ENCODE measurements at regions not wholly inside any gene's neighbourhood (a gene's known extent, or its start where the extent isn't known, plus 50 kb on each side); places are given as distances from the start of the nearest gene placed in this dataset.

DNA sequence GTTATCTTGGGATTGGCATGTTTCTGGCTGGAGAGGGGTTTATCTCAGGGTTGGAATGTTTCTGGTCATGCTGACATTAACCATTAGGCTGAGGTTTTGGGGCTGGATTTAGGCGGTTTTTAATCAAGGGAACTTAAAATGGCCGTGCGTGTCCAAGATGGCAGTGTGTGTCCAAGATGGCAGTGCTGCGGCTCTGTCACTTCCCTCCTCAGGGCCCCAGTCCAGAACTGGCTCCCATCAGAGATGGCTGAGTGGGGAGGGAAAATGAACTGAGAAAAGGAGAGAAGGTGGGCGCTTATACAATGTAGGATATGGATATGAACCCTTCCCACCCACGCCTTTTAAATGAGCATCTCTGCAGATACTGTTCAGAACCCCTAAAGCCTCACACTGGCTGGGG lies 175.5 kb upstream of the MYT1L start:
- BruUV-seq (replicated peaks) = no TSS peak

DNA sequence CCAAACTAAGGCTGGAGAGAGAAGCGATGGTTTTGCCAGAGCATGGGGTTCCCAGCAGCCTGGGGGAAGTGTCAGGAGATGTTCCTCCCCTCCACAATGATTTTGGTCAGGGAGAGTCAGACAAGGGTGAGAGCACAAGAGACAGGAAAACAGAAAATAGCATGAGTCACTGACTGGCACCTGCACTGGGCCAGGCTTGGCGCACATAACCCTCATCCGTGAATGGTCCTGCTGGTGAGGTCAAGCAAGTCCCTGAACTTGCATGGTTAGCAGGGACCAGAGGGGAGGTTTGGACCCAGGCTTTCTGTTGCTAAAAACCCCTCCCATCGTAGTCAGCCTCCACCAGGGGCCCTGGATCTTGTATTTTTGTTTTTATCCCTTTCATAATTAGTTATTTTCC lies 174.5 kb upstream of the MYT1L start:
- no TSS peak for BruUV-seq (replicated peaks)
- CTCF ChIA-PET = no interaction called here

More for the DNA sequence above, 175.5 kb upstream of the MYT1L start:
- POLR2A ChIA-PET = no interaction called here
- TF ChIP-seq, protein P1, sequence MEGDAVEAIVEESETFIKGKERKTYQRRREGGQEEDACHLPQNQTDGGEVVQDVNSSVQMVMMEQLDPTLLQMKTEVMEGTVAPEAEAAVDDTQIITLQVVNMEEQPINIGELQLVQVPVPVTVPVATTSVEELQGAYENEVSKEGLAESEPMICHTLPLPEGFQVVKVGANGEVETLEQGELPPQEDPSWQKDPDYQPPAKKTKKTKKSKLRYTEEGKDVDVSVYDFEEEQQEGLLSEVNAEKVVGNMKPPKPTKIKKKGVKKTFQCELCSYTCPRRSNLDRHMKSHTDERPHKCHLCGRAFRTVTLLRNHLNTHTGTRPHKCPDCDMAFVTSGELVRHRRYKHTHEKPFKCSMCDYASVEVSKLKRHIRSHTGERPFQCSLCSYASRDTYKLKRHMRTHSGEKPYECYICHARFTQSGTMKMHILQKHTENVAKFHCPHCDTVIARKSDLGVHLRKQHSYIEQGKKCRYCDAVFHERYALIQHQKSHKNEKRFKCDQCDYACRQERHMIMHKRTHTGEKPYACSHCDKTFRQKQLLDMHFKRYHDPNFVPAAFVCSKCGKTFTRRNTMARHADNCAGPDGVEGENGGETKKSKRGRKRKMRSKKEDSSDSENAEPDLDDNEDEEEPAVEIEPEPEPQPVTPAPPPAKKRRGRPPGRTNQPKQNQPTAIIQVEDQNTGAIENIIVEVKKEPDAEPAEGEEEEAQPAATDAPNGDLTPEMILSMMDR (IDR thresholded peaks at IDR 0.05; ENCODE audit: unreplicated experiment) = no peak
- no peak for DNase-seq (ENCODE audit: unreplicated experiment)
- Mint-ChIP-seq H3K27me3 (ENCODE audit: insufficient read depth, unreplicated experiment) (peaks cover 21% of the 10 kb centered on the region), H3K9me3 (ENCODE audit: unreplicated experiment) (peaks cover 7% of the 10 kb centered on the region), H3K4me1 (ENCODE audit: insufficient read depth, unreplicated experiment) (no peaks in the 10 kb centered on the region), H3K36me3 (ENCODE audit: insufficient read depth, unreplicated experiment) (peaks cover 6% of the 10 kb centered on the region), H3K27ac (ENCODE audit: low read depth, unreplicated experiment) (no peak overlapping the region), H3K4me3 (ENCODE audit: unreplicated experiment) (no peak overlapping the region)
- CTCF ChIA-PET = no interaction called here
- intact Hi-C loops (cut with micrococcal nuclease) = no loop called here

DNA sequence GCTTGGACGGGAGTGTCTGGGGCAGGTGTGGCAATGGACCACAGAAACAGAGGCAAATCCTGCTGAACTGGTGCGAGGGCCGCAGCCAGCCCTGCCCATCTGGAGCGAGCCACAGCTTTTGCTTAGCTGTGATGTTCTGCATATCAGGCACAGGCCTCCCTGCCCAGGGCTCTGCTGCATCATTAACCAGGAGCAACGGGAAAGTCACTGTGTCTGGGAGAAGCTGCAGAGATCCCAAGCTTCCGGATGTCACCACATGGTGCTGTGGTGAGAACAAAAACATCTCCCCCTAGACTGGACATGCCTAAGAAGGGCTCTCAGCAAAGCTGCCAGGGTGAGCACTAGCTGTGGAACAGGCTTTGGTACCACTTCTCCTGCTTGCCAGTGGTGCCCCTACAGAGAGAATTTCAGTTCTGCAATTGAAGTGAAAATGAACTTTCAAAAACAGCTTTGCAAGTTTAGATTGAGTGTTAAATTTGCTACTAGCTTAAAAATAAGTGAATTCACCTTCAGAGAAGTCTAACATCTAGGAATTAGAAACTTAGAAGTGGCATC lies 172.9 kb upstream of the MYT1L start:
- peaks cover 11% of the 10 kb centered on the region for H3K27me3 Mint-ChIP-seq (ENCODE audit: insufficient read depth, unreplicated experiment)
- TF ChIP-seq, protein P1 (IDR thresholded peaks at IDR 0.05; ENCODE audit: unreplicated experiment) = no peak
- H3K4me1 Mint-ChIP-seq (ENCODE audit: insufficient read depth, unreplicated experiment) = no peaks in the 10 kb centered on the region
- H3K9me3 Mint-ChIP-seq (ENCODE audit: unreplicated experiment) = peaks cover 8% of the 10 kb centered on the region
- H3K4me3 Mint-ChIP-seq (ENCODE audit: unreplicated experiment) = no peak overlapping the region
- H3K27ac Mint-ChIP-seq (ENCODE audit: low read depth, unreplicated experiment) = no peak overlapping the region
- intact Hi-C loops (cut with micrococcal nuclease) = no loop called here
- H3K36me3 Mint-ChIP-seq (ENCODE audit: insufficient read depth, unreplicated experiment) = peaks cover 6% of the 10 kb centered on the region
- BruUV-seq (replicated peaks) = no TSS peak
- ChIA-PET POLR2A (no interaction called here), CTCF (no interaction called here)
- DNase-seq (ENCODE audit: unreplicated experiment) = no peak

More for the DNA sequence above, 174.5 kb upstream of the MYT1L start:
- intact Hi-C loops (cut with micrococcal nuclease) = no loop called here
- Mint-ChIP-seq H3K36me3 (ENCODE audit: insufficient read depth, unreplicated experiment) (peaks cover 6% of the 10 kb centered on the region), H3K27ac (ENCODE audit: low read depth, unreplicated experiment) (no peak overlapping the region), H3K4me3 (ENCODE audit: unreplicated experiment) (no peak overlapping the region), H3K9me3 (ENCODE audit: unreplicated experiment) (peaks cover 8% of the 10 kb centered on the region), H3K4me1 (ENCODE audit: insufficient read depth, unreplicated experiment) (no peaks in the 10 kb centered on the region), H3K27me3 (ENCODE audit: insufficient read depth, unreplicated experiment) (peaks cover 13% of the 10 kb centered on the region)
- DNase-seq (ENCODE audit: unreplicated experiment) = no peak
- TF ChIP-seq, protein P1 (IDR thresholded peaks at IDR 0.05; ENCODE audit: unreplicated experiment) = no peak
- POLR2A ChIA-PET = no interaction called here

DNA sequence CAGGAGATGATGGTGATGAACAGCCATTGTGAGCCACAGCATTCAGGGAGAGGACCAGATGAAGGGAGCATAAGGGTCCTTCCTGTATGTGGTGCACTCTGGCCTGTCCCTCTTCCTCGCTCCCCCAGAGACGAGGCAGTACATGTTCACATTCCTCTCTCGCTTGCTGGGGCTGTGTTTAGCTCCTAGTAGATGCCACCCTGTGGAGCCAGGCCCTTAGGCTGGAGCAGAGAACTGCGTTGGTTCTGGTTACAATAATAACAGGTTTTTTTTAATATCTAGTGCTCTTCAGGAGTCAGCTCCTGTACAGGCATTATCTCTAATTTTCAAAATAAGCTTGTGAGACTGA lies 171.1 kb upstream of the MYT1L start:
- TF ChIP-seq, protein P1 (IDR thresholded peaks at IDR 0.05; ENCODE audit: unreplicated experiment) = no peak
- BruUV-seq (replicated peaks) = no TSS peak
- H3K27me3 Mint-ChIP-seq (ENCODE audit: insufficient read depth, unreplicated experiment) = peaks cover 11% of the 10 kb centered on the region
- no peak overlapping the region for H3K27ac Mint-ChIP-seq (ENCODE audit: low read depth, unreplicated experiment)
- DNase-seq (ENCODE audit: unreplicated experiment) = no peak
- ChIA-PET POLR2A (no interaction called here), CTCF (interaction anchor here (0.7 kb wide), 1 partner anchor 860 kb away, joined by 3 read pairs; no protein-coding TSS in a partner anchor)
- H3K9me3 Mint-ChIP-seq (ENCODE audit: unreplicated experiment) = peaks cover 8% of the 10 kb centered on the region
- H3K36me3 Mint-ChIP-seq (ENCODE audit: insufficient read depth, unreplicated experiment) = peaks cover 4% of the 10 kb centered on the region
- H3K4me3 Mint-ChIP-seq (ENCODE audit: unreplicated experiment) = no peak overlapping the region
- no peaks in the 10 kb centered on the region for H3K4me1 Mint-ChIP-seq (ENCODE audit: insufficient read depth, unreplicated experiment)
- intact Hi-C loops (cut with micrococcal nuclease) = no loop called here

Data from MCF 10A (cell line).